Activated T-helper 2 cell treated with anti-CD3 and anti-CD28 coated beads, Interferon-gamma antibody, Interleukin-2, Interleukin-4, amounts not matched to agents 10 μg/mL and 5 μg/mL and 100 μg/mL, durations not matched to agents 14 hours and 24 hours and 36 hours (primary cell): ENCODE measurements at regions not wholly inside any gene's neighbourhood (a gene's known extent, or its start where the extent isn't known, plus 50 kb on each side); places are given as distances from the start of the nearest gene placed in this dataset.

ENCODE experiments used
- DNase-seq: peaks from one replicate; pipeline ENCODE4 v3.0.0; 2021; ENCODE audit warnings: low spot score
- H3K27ac Mint-ChIP-seq: one replicate; pipeline ENCODE4 v1.8.0; 2021; ENCODE audit warnings: mixed read lengths
- H3K27me3 Mint-ChIP-seq: one replicate; pipeline ENCODE4 v1.8.0; 2021; ENCODE audit warnings: low read depth, mixed read lengths
- H3K36me3 Mint-ChIP-seq: one replicate; pipeline ENCODE4 v1.8.0; 2021; ENCODE audit warnings: low read depth, mixed read lengths
- H3K4me1 Mint-ChIP-seq: one replicate; pipeline ENCODE4 v1.8.0; 2021; ENCODE audit warnings: low read depth, mixed read lengths
- H3K4me3 Mint-ChIP-seq: one replicate; pipeline ENCODE4 v1.8.0; 2021; ENCODE audit warnings: low read depth, mild to moderate bottlenecking, moderate library complexity, mixed read lengths
- H3K9me3 Mint-ChIP-seq: one replicate; pipeline ENCODE4 v1.8.0; 2021; ENCODE audit warnings: mixed read lengths
- intact Hi-C: fragments of 100-400 bp; cut with micrococcal nuclease; formaldehyde crosslinking; loops from one replicate; pipeline ENCODE4 v1.15.1; 2023

DNA sequence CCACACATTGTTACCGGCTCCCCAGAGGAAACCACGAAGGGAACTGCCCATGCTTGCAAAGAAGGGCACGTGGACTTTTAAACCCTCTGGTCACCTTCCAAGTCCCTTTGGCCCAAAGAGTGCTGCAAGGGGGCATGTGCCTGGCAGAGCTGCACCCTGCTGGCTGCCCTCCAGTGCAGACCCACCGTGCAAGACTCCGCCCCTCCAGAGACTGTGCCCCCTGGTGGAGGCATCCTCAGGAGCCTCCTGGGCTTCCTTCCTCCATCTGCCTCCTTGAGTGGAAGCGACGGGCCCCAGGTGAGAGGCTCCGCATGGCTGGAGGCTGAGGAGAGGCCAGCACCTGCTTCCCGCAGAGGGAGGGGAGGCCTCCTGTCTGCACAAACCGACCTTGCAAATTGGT lies 100.6 kb downstream of the CRYAA start:
- intact Hi-C loops, result no loop called here
- no peak for DNase-seq
- H3K27ac Mint-ChIP-seq, result no peak overlapping the region
- no peak overlapping the region for H3K4me3 Mint-ChIP-seq
- no peaks in the 10 kb centered on the region for H3K27me3 Mint-ChIP-seq
- H3K4me1 Mint-ChIP-seq, result no peaks in the 10 kb centered on the region
- no peaks in the 10 kb centered on the region for H3K9me3 Mint-ChIP-seq
- H3K36me3 Mint-ChIP-seq, result no peaks in the 10 kb centered on the region

DNA sequence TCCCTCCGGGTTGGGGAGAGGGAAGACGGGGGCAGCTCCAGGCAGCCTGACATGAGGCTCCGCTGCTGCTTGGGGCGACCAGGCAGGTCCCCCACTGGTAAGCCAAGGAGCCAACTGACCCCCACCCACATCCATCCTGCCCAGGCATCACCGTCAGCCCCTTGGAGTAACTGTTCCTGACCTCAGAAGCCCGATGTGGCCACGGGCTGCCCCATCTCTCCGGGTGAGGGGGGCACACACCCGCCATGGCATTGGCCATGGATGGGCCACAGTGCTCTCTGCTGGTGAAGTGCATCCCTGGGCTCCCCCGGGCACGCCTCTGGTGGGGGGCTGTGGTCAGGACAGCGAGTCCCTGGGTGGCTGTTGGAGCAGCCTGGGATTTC lies 100.0 kb downstream of the CRYAA start:
- Mint-ChIP-seq H3K4me1 (no peaks in the 10 kb centered on the region), H3K27me3 (no peaks in the 10 kb centered on the region), H3K9me3 (no peaks in the 10 kb centered on the region), H3K4me3 (no peak overlapping the region), H3K36me3 (no peaks in the 10 kb centered on the region), H3K27ac (no peak overlapping the region)
- intact Hi-C loops, result no loop called here
- no peak for DNase-seq

- Mint-ChIP-seq H3K4me3 (no peak overlapping the region), H3K27ac (no peak overlapping the region), H3K4me1 (no peaks in the 10 kb centered on the region), H3K9me3 (no peaks in the 10 kb centered on the region), H3K27me3 (no peaks in the 10 kb centered on the region), H3K36me3 (no peaks in the 10 kb centered on the region)
- no peak for DNase-seq
- intact Hi-C loops, result no loop called here
Observed at GRCh38 chr21:43268086-43268803, 99.4 kb downstream of the CRYAA start.

- no peaks in the 10 kb centered on the region for H3K9me3 Mint-ChIP-seq
Observed at GRCh38 chr21:43267391-43268085, 98.7 kb downstream of the CRYAA start.

GRCh38 chr21:43266534-43266933 lies 97.7 kb downstream of the CRYAA start:
- Mint-ChIP-seq H3K27me3 (no peaks in the 10 kb centered on the region), H3K27ac (no peak overlapping the region), H3K4me1 (no peaks in the 10 kb centered on the region), H3K9me3 (no peaks in the 10 kb centered on the region), H3K4me3 (no peak overlapping the region), H3K36me3 (no peaks in the 10 kb centered on the region)
- intact Hi-C loops, result no loop called here
- DNase-seq, result no peak

More at GRCh38 chr21:43267391-43268085, 98.7 kb downstream of the CRYAA start:
- no peaks in the 10 kb centered on the region for H3K4me1 Mint-ChIP-seq
- no peak for DNase-seq
- H3K27me3 Mint-ChIP-seq, result no peaks in the 10 kb centered on the region
- H3K36me3 Mint-ChIP-seq, result no peaks in the 10 kb centered on the region
- no peak overlapping the region for H3K27ac Mint-ChIP-seq
- intact Hi-C loops, result no loop called here
- no peak overlapping the region for H3K4me3 Mint-ChIP-seq

GRCh38 chr21:43262427-43262826 lies 93.6 kb downstream of the CRYAA start:
- H3K9me3 Mint-ChIP-seq, result no peaks in the 10 kb centered on the region
- H3K36me3 Mint-ChIP-seq, result no peaks in the 10 kb centered on the region
- H3K27ac Mint-ChIP-seq, result no peak overlapping the region
- intact Hi-C loops, result no loop called here
- no peak for DNase-seq
- no peak overlapping the region for H3K4me3 Mint-ChIP-seq
- H3K27me3 Mint-ChIP-seq, result no peaks in the 10 kb centered on the region
- no peaks in the 10 kb centered on the region for H3K4me1 Mint-ChIP-seq
